Naive B cell (primary cell): ENCODE measurements at regions not wholly inside any gene's neighbourhood (a gene's known extent, or its start where the extent isn't known, plus 50 kb on each side); places are given as distances from the start of the nearest gene placed in this dataset.

Experiments
- ATAC-seq, 2 donors: fragments of 150-1000 bp; cut with Tn5 transposase; 2 replicates each; pipeline ENCODE4 v1.10.0; 2021; ENCODE audit warnings: low read depth in 2 of 2, mild to moderate bottlenecking in 2 of 2, moderate library complexity in 2 of 2
- DNase-seq: peaks from one replicate; pipeline ENCODE4 v3.0.0; 2022
- H3K27ac Mint-ChIP-seq, 6 donors: one replicate each; pipeline ENCODE4 v1.8.0; 2020 to 2022; ENCODE audit warnings: mild to moderate bottlenecking in 6 of 6, mixed read lengths in 6 of 6, moderate library complexity in 5 of 6, inconsistent platforms in 2 of 6
- H3K27me3 Mint-ChIP-seq, 3 donors: one replicate each; pipeline ENCODE4 v1.8.0; 2021 to 2022; ENCODE audit warnings: mixed read lengths in 3 of 3, mild to moderate bottlenecking in 1 of 3
- H3K36me3 Mint-ChIP-seq, 2 donors: one replicate each; pipeline ENCODE4 v1.8.0; 2020 to 2022; ENCODE audit warnings: mixed read lengths in 2 of 2, inconsistent platforms in 1 of 2, mild to moderate bottlenecking in 1 of 2
- H3K4me1 Mint-ChIP-seq, 3 donors: one replicate each; pipeline ENCODE4 v1.8.0; 2020 to 2022; ENCODE audit warnings: mixed read lengths in 3 of 3, inconsistent platforms in 1 of 3, mild to moderate bottlenecking in 1 of 3, moderate library complexity in 1 of 3
- H3K4me3 Mint-ChIP-seq, 8 donors: one replicate each; pipeline ENCODE4 v1.8.0; 2020 to 2022; ENCODE audit warnings: mild to moderate bottlenecking in 8 of 8, mixed read lengths in 8 of 8, moderate library complexity in 8 of 8, inconsistent platforms in 2 of 8
- H3K9me3 Mint-ChIP-seq, 7 donors: one replicate each; pipeline ENCODE4 v1.8.0; 2020 to 2022; ENCODE audit warnings: mixed read lengths in 7 of 7, mild to moderate bottlenecking in 5 of 7, inconsistent platforms in 2 of 7, moderate library complexity in 1 of 7

DNA sequence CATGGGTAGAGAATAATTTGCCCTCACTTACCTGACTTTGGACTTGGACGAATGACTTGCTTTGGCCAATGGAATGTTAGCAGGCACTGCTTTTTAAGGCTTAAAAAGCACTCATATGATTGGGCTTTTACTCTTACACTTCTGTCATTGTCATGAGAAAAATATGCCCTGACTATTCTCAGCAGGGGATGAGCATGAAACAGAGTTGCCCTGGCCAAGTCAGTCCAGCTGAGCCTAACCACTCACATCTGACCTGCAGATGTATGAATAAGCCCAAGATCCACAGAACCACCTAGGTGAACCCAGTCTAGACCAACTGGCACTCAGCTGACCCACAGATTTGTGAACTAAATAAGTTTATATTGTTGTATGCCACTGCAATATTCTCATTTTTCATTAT lies 573.5 kb downstream of the TNS3 start:
- Mint-ChIP-seq H3K4me1 (no peaks in the 10 kb centered on the region), H3K36me3 (no peaks in the 10 kb centered on the region), H3K4me3 (no peak overlapping the region), H3K27me3 (peaks cover 0 to 10% (median 10%) of the 10 kb centered on the region in 3 donors), H3K9me3 (peaks cover 0 to 6% (median 0%) of the 10 kb centered on the region in 7 donors), H3K27ac (no peak overlapping the region)
- ATAC-seq (no peak), DNase-seq (no peak)

DNA sequence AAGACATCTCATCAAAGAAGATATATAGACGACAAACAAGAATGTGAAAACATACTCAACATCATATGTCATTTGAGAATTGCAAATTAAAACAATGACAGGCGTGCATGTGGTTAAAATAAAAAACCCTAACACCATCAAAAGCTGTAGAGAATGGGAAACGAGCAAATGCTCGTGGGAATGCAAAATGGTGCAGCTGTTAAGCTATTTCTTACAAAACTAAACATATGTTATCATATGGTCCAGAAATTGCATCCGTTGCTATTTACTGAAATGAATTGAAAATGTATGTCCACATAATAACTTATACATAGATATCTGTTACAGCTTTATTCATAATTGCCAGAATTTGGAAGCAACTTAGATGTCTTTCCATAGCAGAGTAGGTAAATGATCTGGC lies 574.4 kb downstream of the TNS3 start:
- Mint-ChIP-seq H3K9me3 (peaks cover 0 to 6% (median 0%) of the 10 kb centered on the region in 7 donors), H3K4me1 (no peaks in the 10 kb centered on the region), H3K27me3 (peaks cover 0 to 10% (median 10%) of the 10 kb centered on the region in 3 donors), H3K27ac (no peak overlapping the region), H3K36me3 (no peaks in the 10 kb centered on the region), H3K4me3 (no peak overlapping the region)
- ATAC-seq (no peak), DNase-seq (no peak)

DNA sequence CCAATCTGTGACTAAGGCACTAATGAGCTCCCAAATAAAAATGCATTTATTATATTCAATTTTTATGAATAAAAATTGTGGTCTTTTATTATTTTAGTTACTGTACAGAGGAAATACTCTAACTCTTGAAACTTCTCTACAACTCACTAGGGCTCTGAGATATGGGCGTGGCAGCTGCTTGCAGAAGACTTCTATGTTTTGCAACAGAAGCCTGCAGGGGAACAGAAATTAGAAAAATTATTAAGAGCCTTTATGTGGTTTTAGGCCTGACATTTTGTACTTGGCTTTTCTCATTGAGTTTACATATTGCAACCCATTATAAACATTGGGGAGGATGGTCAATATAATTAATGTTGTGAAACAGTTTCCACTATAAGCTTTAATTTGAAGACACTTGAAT lies 581.4 kb downstream of the TNS3 start:
- Mint-ChIP-seq H3K4me1 (no peaks in the 10 kb centered on the region), H3K27ac (no peak overlapping the region), H3K27me3 (peaks cover 0 to 12% (median 8%) of the 10 kb centered on the region in 3 donors), H3K4me3 (no peak overlapping the region), H3K9me3 (no peaks in the 10 kb centered on the region), H3K36me3 (no peaks in the 10 kb centered on the region)
- DNase-seq (no peak), ATAC-seq (no peak)

DNA sequence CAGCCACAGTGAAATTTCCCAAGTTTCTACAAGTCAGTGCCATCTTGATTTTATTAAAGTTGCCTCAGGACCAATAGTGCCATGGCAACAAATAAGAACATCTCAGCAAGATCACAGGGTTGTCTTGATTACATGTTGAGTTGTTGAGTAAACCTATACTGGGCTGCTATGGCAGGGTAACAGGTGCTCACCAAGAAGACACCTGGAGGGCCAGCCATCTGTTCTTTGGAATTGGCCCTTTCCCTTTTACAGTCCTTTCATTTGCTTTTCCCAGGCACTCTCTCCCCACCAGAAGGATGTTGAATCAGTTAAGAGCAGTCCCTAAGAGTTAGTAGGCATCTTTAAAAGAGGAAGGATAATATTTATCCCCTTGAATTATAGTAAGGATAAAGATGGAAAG lies 582.0 kb downstream of the TNS3 start:
- DNase-seq (no peak), ATAC-seq (no peak)
- no peaks in the 10 kb centered on the region for H3K36me3 Mint-ChIP-seq
- H3K4me1 Mint-ChIP-seq, result no peaks in the 10 kb centered on the region
- H3K27me3 Mint-ChIP-seq, result peaks cover 0 to 12% (median 8%) of the 10 kb centered on the region in 3 donors
- H3K4me3 Mint-ChIP-seq, result no peak overlapping the region
- no peaks in the 10 kb centered on the region for H3K9me3 Mint-ChIP-seq
- H3K27ac Mint-ChIP-seq, result no peak overlapping the region

DNA sequence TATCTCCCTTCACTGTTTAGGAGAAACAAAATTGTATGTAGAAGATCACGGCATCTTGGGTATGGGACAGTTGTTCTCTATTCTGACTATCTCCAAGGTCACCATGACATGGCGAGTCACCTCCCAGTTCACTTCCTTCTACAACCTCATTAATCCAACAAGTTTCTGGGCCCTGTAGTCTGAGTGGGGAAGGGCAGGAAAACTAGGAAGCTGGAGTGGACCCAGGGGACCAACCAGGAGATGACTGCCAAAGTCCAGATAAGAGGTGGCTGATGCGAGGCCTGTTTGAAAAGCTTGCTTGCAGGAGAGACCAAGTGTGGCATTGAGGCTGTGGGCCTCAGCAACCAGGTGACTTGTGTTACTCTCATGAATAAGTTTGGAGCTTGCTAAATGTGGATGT lies 584.9 kb downstream of the TNS3 start:
- H3K4me3 Mint-ChIP-seq, result no peak overlapping the region
- DNase-seq (no peak), ATAC-seq (no peak)
- H3K4me1 Mint-ChIP-seq, result no peaks in the 10 kb centered on the region
- H3K27me3 Mint-ChIP-seq, result peaks cover 0 to 14% (median 8%) of the 10 kb centered on the region in 3 donors
- H3K36me3 Mint-ChIP-seq, result no peaks in the 10 kb centered on the region
- no peak overlapping the region for H3K27ac Mint-ChIP-seq
- H3K9me3 Mint-ChIP-seq, result no peaks in the 10 kb centered on the region

DNA sequence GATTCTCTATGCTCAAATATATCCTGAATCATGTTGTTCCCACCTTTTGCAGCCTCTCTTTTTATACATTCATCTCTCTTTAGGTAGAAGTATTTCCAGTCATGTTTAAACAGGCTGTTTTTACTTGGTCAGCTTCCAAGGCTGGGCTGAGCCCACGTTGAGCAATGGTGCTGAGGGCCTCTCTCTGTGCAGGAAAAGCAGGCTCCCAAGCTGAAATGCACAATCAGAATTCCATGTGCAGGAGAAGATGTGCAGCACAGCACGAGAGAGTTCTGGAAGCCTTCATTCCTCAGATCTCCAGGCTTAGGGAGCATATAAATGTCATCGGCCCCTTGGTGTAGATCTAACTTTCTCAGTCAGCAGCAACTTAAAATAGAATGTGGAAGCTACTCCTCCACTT lies 588.5 kb downstream of the TNS3 start:
- ATAC-seq (no peak), DNase-seq (no peak)
- H3K9me3 Mint-ChIP-seq, result no peaks in the 10 kb centered on the region
- H3K27ac Mint-ChIP-seq, result no peak overlapping the region
- H3K4me3 Mint-ChIP-seq, result no peak overlapping the region
- no peaks in the 10 kb centered on the region for H3K4me1 Mint-ChIP-seq
- no peaks in the 10 kb centered on the region for H3K36me3 Mint-ChIP-seq
- H3K27me3 Mint-ChIP-seq, result peaks cover 0 to 5% (median 0%) of the 10 kb centered on the region in 3 donors

DNA sequence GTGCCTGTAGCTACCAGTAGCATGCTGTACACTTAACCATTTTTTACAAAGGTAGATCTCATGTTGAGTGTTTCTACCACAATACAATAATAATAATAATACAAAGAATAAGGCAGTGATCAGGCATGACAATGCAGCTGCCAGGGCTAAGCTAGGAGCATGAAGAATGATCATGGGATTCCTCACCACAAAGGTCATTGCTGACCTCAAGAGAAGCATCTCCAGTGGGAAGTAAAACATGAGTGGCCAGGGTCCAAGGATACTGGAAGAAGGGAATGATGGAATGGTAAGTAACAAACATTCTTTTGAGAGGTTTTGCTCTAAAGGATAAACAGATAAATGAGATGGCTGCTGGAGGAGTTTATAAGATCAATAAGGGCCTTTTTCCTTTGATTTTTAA lies 591.1 kb downstream of the TNS3 start:
- no peaks in the 10 kb centered on the region for H3K9me3 Mint-ChIP-seq
- no peaks in the 10 kb centered on the region for H3K36me3 Mint-ChIP-seq
- H3K4me1 Mint-ChIP-seq, result no peaks in the 10 kb centered on the region
- peaks cover 0 to 5% (median 0%) of the 10 kb centered on the region in 3 donors for H3K27me3 Mint-ChIP-seq
- no peak overlapping the region for H3K27ac Mint-ChIP-seq
- ATAC-seq (no peak), DNase-seq (no peak)
- no peak overlapping the region for H3K4me3 Mint-ChIP-seq

DNA sequence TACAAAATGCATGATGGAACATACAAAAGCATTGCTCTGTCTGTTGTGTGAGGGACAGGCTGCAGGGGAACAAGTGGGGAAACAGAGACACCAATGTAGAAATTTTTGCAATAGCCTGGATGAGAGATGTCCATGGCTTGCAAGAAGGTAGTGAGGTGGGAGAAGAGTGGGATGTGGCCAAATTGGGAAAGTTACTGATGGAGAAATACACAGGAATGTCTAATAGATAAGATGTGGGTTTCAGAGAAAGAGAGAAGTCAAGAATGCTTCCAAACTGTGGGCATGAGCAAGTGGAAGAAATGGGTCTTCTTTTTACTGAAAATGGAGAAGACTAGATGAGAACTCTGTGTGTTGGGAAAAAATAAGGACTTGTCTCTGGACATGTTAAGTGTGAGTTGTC lies 592.7 kb downstream of the TNS3 start:
- DNase-seq, result no peak
- Mint-ChIP-seq H3K4me3 (no peak overlapping the region), H3K27ac (no peak overlapping the region), H3K27me3 (no peaks in the 10 kb centered on the region), H3K4me1 (no peaks in the 10 kb centered on the region), H3K9me3 (no peaks in the 10 kb centered on the region), H3K36me3 (no peaks in the 10 kb centered on the region)
- no peak for ATAC-seq

DNA sequence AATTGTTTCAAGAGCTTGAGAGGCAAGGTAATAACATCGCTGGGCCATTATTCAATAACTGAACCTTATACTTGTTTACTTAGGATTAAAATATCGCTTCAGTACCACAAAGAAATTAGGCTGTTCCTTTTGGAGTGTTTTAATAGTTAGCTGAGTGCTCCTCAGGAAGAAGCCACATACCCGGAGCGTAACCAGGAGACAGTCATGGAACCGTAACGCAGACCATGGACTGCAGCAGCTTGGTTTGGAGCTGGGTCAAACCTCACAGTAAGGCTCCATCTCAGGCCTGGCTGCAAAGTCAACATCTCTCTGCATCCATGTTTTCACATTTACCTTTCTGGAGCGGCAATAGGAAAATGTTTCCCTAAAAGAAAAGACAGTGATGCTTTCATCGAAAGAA lies 599.0 kb downstream of the TNS3 start:
- Mint-ChIP-seq H3K4me3 (no peak overlapping the region), H3K36me3 (no peaks in the 10 kb centered on the region), H3K4me1 (no peaks in the 10 kb centered on the region), H3K27ac (peak overlapping the region in 1 of 6 donors; percentile 51), H3K27me3 (peaks cover 0 to 9% (median 0%) of the 10 kb centered on the region in 3 donors), H3K9me3 (no peaks in the 10 kb centered on the region)
- ATAC-seq, result no peak
- DNase-seq, result no peak

DNA sequence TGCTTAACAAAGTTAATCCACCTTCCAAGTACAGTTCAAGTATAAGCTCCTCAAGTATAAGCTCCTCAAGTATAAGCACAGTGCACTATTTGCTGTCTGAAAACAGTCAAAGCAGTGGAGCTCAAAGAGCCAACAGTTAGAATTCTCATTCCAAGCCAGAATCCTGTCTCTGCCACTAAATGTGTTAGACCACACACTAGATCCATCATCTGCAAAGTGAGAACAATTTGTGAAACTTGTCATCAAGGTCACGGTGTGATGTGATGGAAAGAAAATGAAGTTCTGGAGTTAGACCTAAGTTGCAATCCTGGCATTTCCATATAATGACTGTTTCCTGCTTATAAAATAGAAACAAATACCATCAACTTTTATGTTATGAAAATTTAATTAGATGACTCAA lies 602.5 kb downstream of the TNS3 start:
- H3K4me1 Mint-ChIP-seq, result no peaks in the 10 kb centered on the region
- H3K9me3 Mint-ChIP-seq, result no peaks in the 10 kb centered on the region
- no peak overlapping the region for H3K4me3 Mint-ChIP-seq
- peaks cover 0 to 9% (median 0%) of the 10 kb centered on the region in 3 donors for H3K27me3 Mint-ChIP-seq
- no peaks in the 10 kb centered on the region for H3K36me3 Mint-ChIP-seq
- H3K27ac Mint-ChIP-seq, result no peak overlapping the region
- DNase-seq, result no peak
- no peak for ATAC-seq

DNA sequence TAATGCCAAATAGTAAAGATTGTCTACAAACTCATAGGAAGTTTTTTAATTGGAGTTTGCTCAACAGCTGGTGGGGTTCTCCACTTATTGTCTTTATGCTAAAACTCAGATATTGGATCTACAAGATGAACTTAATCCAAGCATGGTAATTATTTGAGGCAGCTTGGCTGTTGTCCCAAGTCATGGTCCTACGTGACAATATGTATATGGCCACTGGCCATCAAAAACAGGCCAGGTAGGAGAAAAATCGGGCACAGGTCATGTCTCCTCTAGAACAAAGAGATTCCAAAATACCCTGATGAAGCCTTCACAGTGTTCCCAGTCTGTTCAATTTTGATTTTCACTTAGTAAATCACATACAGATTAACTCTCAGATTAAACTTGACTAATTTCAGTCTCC lies 606.4 kb downstream of the TNS3 start:
- no peak overlapping the region for H3K27ac Mint-ChIP-seq
- H3K4me1 Mint-ChIP-seq, result no peaks in the 10 kb centered on the region
- ATAC-seq, result no peak
- no peak overlapping the region for H3K4me3 Mint-ChIP-seq
- peaks cover 0 to 2% (median 0%) of the 10 kb centered on the region in 7 donors for H3K9me3 Mint-ChIP-seq
- no peak for DNase-seq
- no peaks in the 10 kb centered on the region for H3K36me3 Mint-ChIP-seq
- H3K27me3 Mint-ChIP-seq, result peaks cover 0 to 2% (median 0%) of the 10 kb centered on the region in 3 donors

DNA sequence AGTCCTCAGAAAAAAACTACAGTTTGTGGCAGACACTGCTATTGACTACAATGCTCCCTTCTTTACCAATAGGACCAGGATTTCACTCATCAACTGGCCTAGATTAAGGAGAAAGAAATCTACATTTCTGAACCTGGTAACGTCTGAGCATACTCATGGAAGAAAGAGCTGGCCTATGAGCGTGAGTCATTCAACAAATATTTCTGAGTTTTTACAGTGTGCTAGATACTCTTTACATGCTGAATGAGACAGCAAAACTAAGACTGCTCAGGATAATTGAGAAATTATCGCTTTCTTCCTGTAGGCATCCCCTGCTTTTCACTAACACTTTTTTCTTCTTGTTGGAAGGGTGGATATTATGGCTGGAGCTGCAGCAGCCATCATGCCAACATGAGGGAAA lies 609.7 kb downstream of the TNS3 start:
- DNase-seq (no peak), ATAC-seq (no peak)
- Mint-ChIP-seq H3K4me3 (no peak overlapping the region), H3K27ac (no peak overlapping the region), H3K4me1 (no peaks in the 10 kb centered on the region), H3K9me3 (peaks cover 0 to 11% (median 5%) of the 10 kb centered on the region in 7 donors), H3K27me3 (no peaks in the 10 kb centered on the region), H3K36me3 (no peaks in the 10 kb centered on the region)

DNA sequence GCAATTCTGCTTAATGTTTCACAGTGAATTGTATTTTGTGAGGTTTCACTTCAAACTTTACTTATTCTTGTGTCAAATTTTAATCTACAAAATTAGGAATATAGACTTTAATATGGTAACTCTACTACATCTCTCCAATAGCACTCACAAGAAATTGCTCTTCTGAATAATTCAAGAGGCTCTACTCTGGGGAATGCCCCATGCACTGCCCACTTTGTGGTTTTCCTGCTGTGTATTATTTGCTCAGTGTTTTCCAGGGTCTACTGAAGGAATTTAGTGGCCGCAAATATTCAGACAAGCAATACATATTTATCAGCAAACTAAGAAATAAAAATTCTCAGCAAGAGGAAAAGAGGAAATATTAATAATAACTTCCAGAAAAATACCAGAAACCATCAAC lies 611.4 kb downstream of the TNS3 start:
- no peak for ATAC-seq
- no peak overlapping the region for H3K4me3 Mint-ChIP-seq
- peaks cover 0 to 2% of the 10 kb centered on the region in 2 donors for H3K36me3 Mint-ChIP-seq
- peaks cover under 1 to 26% (median 17%) of the 10 kb centered on the region in 7 donors for H3K9me3 Mint-ChIP-seq
- H3K27me3 Mint-ChIP-seq, result no peaks in the 10 kb centered on the region
- H3K4me1 Mint-ChIP-seq, result no peaks in the 10 kb centered on the region
- no peak for DNase-seq
- H3K27ac Mint-ChIP-seq, result no peak overlapping the region

DNA sequence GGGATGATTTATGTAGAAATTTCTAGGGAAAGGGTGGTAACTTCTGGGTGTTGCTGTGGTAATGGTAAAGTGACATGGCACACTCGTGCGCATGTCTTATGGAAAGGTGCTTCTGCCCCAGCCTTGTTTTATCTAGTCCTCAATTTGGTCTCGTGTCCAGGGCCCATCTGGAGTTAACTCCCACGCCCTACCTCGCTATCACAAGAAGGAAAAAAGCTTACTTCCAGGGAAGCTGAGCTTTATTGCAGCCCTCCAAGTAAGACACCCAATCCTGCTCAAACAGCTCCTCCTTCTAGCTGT lies 611.8 kb downstream of the TNS3 start:
- no peak for DNase-seq
- no peak overlapping the region for H3K4me3 Mint-ChIP-seq
- H3K27ac Mint-ChIP-seq, result no peak overlapping the region
- H3K4me1 Mint-ChIP-seq, result no peaks in the 10 kb centered on the region
- ATAC-seq, result no peak
- no peaks in the 10 kb centered on the region for H3K27me3 Mint-ChIP-seq
- H3K9me3 Mint-ChIP-seq, result peaks cover 4 to 30% (median 21%) of the 10 kb centered on the region in 7 donors
- peaks cover 0 to 6% of the 10 kb centered on the region in 2 donors for H3K36me3 Mint-ChIP-seq
